KMS-11 (cell line): ENCODE measurements at regions not wholly inside any gene's neighbourhood (a gene's known extent, or its start where the extent isn't known, plus 50 kb on each side); places are given as distances from the start of the nearest gene placed in this dataset.

Experiments used
- H2AFZ ChIP-seq: fragments of 200-600 bp; sonication (generic); 2 replicates; pipeline ENCODE4 v1.6.1; 2016; ENCODE audit warnings: antibody characterized with exemption, mixed run types, low read depth
- H3K27ac ChIP-seq: fragments of 200-600 bp; sonication (generic); 2 replicates; pipeline ENCODE4 v1.6.1; 2016; ENCODE audit warnings: mild to moderate bottlenecking, mixed run types
- H3K27me3 ChIP-seq: fragments of 200-600 bp; sonication (generic); 2 replicates; pipeline ENCODE4 v1.6.1; 2017; ENCODE audit warnings: mild to moderate bottlenecking, low read depth, mixed run types, moderate library complexity; ENCODE audit not compliant: insufficient read depth
- H3K36me3 ChIP-seq: fragments of 200-600 bp; sonication (generic); 2 replicates; pipeline ENCODE4 v1.6.1; 2017; ENCODE audit warnings: mild to moderate bottlenecking, mixed run types; ENCODE audit not compliant: insufficient read depth
- H3K4me1 ChIP-seq: fragments of 200-600 bp; sonication (generic); 2 replicates; pipeline ENCODE4 v1.6.1; 2016; ENCODE audit warnings: mild to moderate bottlenecking, low read depth, mixed run types; ENCODE audit not compliant: poor library complexity, severe bottlenecking
- H3K4me2 ChIP-seq: fragments of 200-600 bp; sonication (generic); 2 replicates; pipeline ENCODE4 v1.7.0; 2016; ENCODE audit warnings: mild to moderate bottlenecking, mixed run types
- H3K4me3 ChIP-seq: fragments of 200-600 bp; sonication (generic); IDR thresholded peaks from 2 replicates; pipeline ENCODE4 v1.6.1; 2017; ENCODE audit warnings: low read depth, low read length, mixed read lengths; ENCODE audit not compliant: insufficient read depth
- H3K79me2 ChIP-seq: fragments of 200-600 bp; sonication (generic); 2 replicates; pipeline ENCODE4 v1.6.1; 2016; ENCODE audit warnings: low read depth, mixed run types; ENCODE audit not compliant: insufficient read depth
- H3K9ac ChIP-seq: fragments of 200-600 bp; sonication (generic); 2 replicates; pipeline ENCODE4 v1.6.1; 2016; ENCODE audit warnings: mild to moderate bottlenecking, mixed run types
- H4K20me1 ChIP-seq: fragments of 200-600 bp; sonication (generic); 2 replicates; pipeline ENCODE4 v1.6.1; 2016; ENCODE audit warnings: mild to moderate bottlenecking, mixed run types; ENCODE audit not compliant: insufficient read depth
- CTCF ChIP-seq: fragments of 200-600 bp; sonication (generic); conservative IDR thresholded peaks from 2 replicates; pipeline ENCODE4 v1.6.1; 2017; ENCODE audit warnings: low read depth, mild to moderate bottlenecking, antibody characterized with exemption, low read length, moderate library complexity, mixed read lengths

GRCh38 chr7:51634025-51634424 lies 317.4 kb upstream of the COBL start:
- no peak for TF ChIP-seq CTCF
- H3K27me3 ChIP-seq, result no peaks in the 10 kb centered on the region
- no peak overlapping the region for H2AFZ ChIP-seq
- H3K79me2 ChIP-seq, result no peaks in the 10 kb centered on the region
- H3K4me1 ChIP-seq, result no peaks in the 10 kb centered on the region
- H3K9ac ChIP-seq, result no peak overlapping the region
- H3K27ac ChIP-seq, result no peak overlapping the region
- no peak overlapping the region for H3K4me2 ChIP-seq
- no peak overlapping the region for H3K4me3 ChIP-seq
- H3K36me3 ChIP-seq, result no peaks in the 10 kb centered on the region
- H4K20me1 ChIP-seq, result no peaks in the 10 kb centered on the region

- no peaks in the 10 kb centered on the region for H3K36me3 ChIP-seq
- H3K79me2 ChIP-seq, result no peaks in the 10 kb centered on the region
- no peak overlapping the region for H3K9ac ChIP-seq
- H2AFZ ChIP-seq, result no peak overlapping the region
- H3K4me2 ChIP-seq, result no peak overlapping the region
- H4K20me1 ChIP-seq, result no peaks in the 10 kb centered on the region
- H3K27ac ChIP-seq, result no peak overlapping the region
- H3K4me3 ChIP-seq, result no peak overlapping the region
- no peak for TF ChIP-seq CTCF
- no peaks in the 10 kb centered on the region for H3K4me1 ChIP-seq
- no peaks in the 10 kb centered on the region for H3K27me3 ChIP-seq
Measured at GRCh38 chr7:51633596-51633995, 317.0 kb upstream of the COBL start.

GRCh38 chr7:51633006-51633405 lies 316.4 kb upstream of the COBL start:
- Histone ChIP-seq H3K4me2 (no peak overlapping the region), H3K79me2 (no peaks in the 10 kb centered on the region), H2AFZ (no peak overlapping the region), H3K36me3 (no peaks in the 10 kb centered on the region), H3K9ac (no peak overlapping the region), H3K27me3 (no peaks in the 10 kb centered on the region), H4K20me1 (no peaks in the 10 kb centered on the region), H3K4me1 (no peaks in the 10 kb centered on the region), H3K4me3 (no peak overlapping the region), H3K27ac (no peak overlapping the region)
- TF ChIP-seq CTCF, result no peak

GRCh38 chr7:51630933-51631332 lies 314.3 kb upstream of the COBL start:
- Histone ChIP-seq H3K27ac (no peak overlapping the region), H2AFZ (no peak overlapping the region), H3K4me3 (no peak overlapping the region), H3K4me2 (no peak overlapping the region), H4K20me1 (no peaks in the 10 kb centered on the region), H3K4me1 (no peaks in the 10 kb centered on the region), H3K36me3 (no peaks in the 10 kb centered on the region), H3K79me2 (no peaks in the 10 kb centered on the region), H3K9ac (no peak overlapping the region), H3K27me3 (no peaks in the 10 kb centered on the region)
- TF ChIP-seq CTCF, result no peak

- Histone ChIP-seq H3K27me3 (no peaks in the 10 kb centered on the region), H3K9ac (no peak overlapping the region), H4K20me1 (no peaks in the 10 kb centered on the region), H3K27ac (no peak overlapping the region), H3K4me2 (no peak overlapping the region), H2AFZ (no peak overlapping the region), H3K4me3 (no peak overlapping the region), H3K36me3 (no peaks in the 10 kb centered on the region), H3K4me1 (no peaks in the 10 kb centered on the region), H3K79me2 (no peaks in the 10 kb centered on the region)
- TF ChIP-seq CTCF, result no peak
Measured at GRCh38 chr7:51629206-51629605, 312.6 kb upstream of the COBL start.
